CD4-positive, alpha-beta T cell (primary cell): ENCODE measurements at regions not wholly inside any gene's neighbourhood (a gene's known extent, or its start where the extent isn't known, plus 50 kb on each side); places are given as distances from the start of the nearest gene placed in this dataset.

Experiments used
- ATAC-seq: fragments of 200-7000 bp; cut with Tn5 transposase; one replicate; pipeline ENCODE4 v1.10.0; 2022; ENCODE audit warnings: mild to moderate bottlenecking; ENCODE audit not compliant: poor library complexity
- CTCF ChIA-PET: fragments of 350-600 bp; sonication (Branson Sonifier 250); formaldehyde crosslinking; loops from one replicate; lab custom pipeline; 2021; ENCODE audit warnings: antibody characterized with exemption, inconsistent platforms; lab: Charles Lee
- POLR2A ChIA-PET: fragments of 350-600 bp; sonication (Branson Sonifier 250); formaldehyde crosslinking; loops from one replicate; lab custom pipeline; 2021; ENCODE audit warnings: antibody characterized with exemption, inconsistent platforms; lab: Charles Lee
- DNase-seq, 14 experiments: peaks; one replicate each; pipeline ENCODE4 v3.0.0-alpha.2; 2013 to 2020; ENCODE audit warnings: mixed read lengths in 2 of 14
- H3K27ac ChIP-seq, 2 donors: one replicate each; pipeline versions ENCODE4 v1.5.1 to v1.7.0; 2013; ENCODE audit warnings: low read length in 2 of 2, low read depth in 1 of 2, mild to moderate bottlenecking in 1 of 2
- H3K27me3 ChIP-seq, 2 experiments: 1 replicate in 1 of 2; 2 replicates in 1 of 2; pipeline versions ENCODE4 v1.6.1 to v1.7.0; 2013; ENCODE audit warnings: low read length in 2 of 2, control low read depth in 1 of 2, mild to moderate bottlenecking in 1 of 2, moderate library complexity in 1 of 2; ENCODE audit not compliant: insufficient read depth in 2 of 2, control insufficient read depth in 1 of 2
- H3K36me3 ChIP-seq: one replicate; pipeline ENCODE4 v1.6.1; 2013; ENCODE audit warnings: low read length, control low read depth; ENCODE audit not compliant: insufficient read depth
- H3K4me1 ChIP-seq: one replicate; pipeline ENCODE4 v1.6.1; 2013; ENCODE audit warnings: low read length, control low read depth; ENCODE audit not compliant: insufficient read depth
- H3K4me3 ChIP-seq: one replicate; pipeline ENCODE4 v1.5.1; 2013; ENCODE audit warnings: mild to moderate bottlenecking, low read length, moderate library complexity
- H3K9me3 ChIP-seq, 2 experiments: 1 replicate in 1 of 2; 2 replicates in 1 of 2; pipeline versions ENCODE4 v1.6.1 to v1.7.0; 2013; ENCODE audit warnings: low read length in 2 of 2, mild to moderate bottlenecking in 2 of 2, control low read depth in 1 of 2, moderate library complexity in 1 of 2; ENCODE audit not compliant: control insufficient read depth in 1 of 2, insufficient read depth in 1 of 2
- H3K27ac Mint-ChIP-seq: one replicate; pipeline ENCODE4 v1.8.0; 2020; ENCODE audit warnings: mixed read lengths
- H3K27me3 Mint-ChIP-seq: one replicate; pipeline ENCODE4 v1.8.0; 2021; ENCODE audit warnings: mixed read lengths
- H3K36me3 Mint-ChIP-seq: one replicate; pipeline ENCODE4 v1.8.0; 2021; ENCODE audit warnings: low read depth, mixed read lengths
- H3K4me1 Mint-ChIP-seq: one replicate; pipeline ENCODE4 v1.8.0; 2021; ENCODE audit warnings: low read depth, mixed read lengths
- H3K4me3 Mint-ChIP-seq: one replicate; pipeline ENCODE4 v1.8.0; 2020; ENCODE audit warnings: mild to moderate bottlenecking, mixed read lengths
- H3K9me3 Mint-ChIP-seq: one replicate; pipeline ENCODE4 v1.8.0; 2020; ENCODE audit warnings: mixed read lengths
- intact Hi-C, 2 experiments: fragments of 100-400 bp; cut with DNase I in 1 of 2; cut with micrococcal nuclease in 1 of 2; formaldehyde crosslinking; loops; one replicate each; pipeline versions ENCODE4 v1.15.1 to v1.9.0; 2023 to 2025; cut with DNase I, micrococcal nuclease
- TF ChIP-seq, protein P1 (sequence below): fragments of 200-600 bp; IDR thresholded peaks from one replicate; pipeline ENCODE4 v1.8.0; 2022; ENCODE audit warnings: antibody characterized with exemption, mild to moderate bottlenecking

- DNase-seq, result no peak
- Histone ChIP-seq H3K4me3 (no peak overlapping the region), H3K9me3 (no peaks in the 10 kb centered on the region), H3K4me1 (no peaks in the 10 kb centered on the region), H3K27me3 (no peaks in the 10 kb centered on the region), H3K36me3 (no peaks in the 10 kb centered on the region), H3K27ac (no peak overlapping the region)
- Mint-ChIP-seq H3K4me3 (no peak overlapping the region), H3K4me1 (no peaks in the 10 kb centered on the region), H3K27ac (no peak overlapping the region), H3K36me3 (no peaks in the 10 kb centered on the region), H3K9me3 (peaks cover 3% of the 10 kb centered on the region), H3K27me3 (no peaks in the 10 kb centered on the region)
- TF ChIP-seq, protein P1, sequence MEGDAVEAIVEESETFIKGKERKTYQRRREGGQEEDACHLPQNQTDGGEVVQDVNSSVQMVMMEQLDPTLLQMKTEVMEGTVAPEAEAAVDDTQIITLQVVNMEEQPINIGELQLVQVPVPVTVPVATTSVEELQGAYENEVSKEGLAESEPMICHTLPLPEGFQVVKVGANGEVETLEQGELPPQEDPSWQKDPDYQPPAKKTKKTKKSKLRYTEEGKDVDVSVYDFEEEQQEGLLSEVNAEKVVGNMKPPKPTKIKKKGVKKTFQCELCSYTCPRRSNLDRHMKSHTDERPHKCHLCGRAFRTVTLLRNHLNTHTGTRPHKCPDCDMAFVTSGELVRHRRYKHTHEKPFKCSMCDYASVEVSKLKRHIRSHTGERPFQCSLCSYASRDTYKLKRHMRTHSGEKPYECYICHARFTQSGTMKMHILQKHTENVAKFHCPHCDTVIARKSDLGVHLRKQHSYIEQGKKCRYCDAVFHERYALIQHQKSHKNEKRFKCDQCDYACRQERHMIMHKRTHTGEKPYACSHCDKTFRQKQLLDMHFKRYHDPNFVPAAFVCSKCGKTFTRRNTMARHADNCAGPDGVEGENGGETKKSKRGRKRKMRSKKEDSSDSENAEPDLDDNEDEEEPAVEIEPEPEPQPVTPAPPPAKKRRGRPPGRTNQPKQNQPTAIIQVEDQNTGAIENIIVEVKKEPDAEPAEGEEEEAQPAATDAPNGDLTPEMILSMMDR, result no peak
- ChIA-PET POLR2A (no interaction called here), CTCF (no interaction called here)
- intact Hi-C loops, result no loop called here
- no peak for ATAC-seq
Measured at GRCh38 chr18:67581178-67581577, 64.7 kb upstream of the DSEL start.

GRCh38 chr18:67577386-67577785 lies 60.9 kb upstream of the DSEL start:
- ATAC-seq, result no peak
- Mint-ChIP-seq H3K4me3 (no peak overlapping the region), H3K27ac (no peak overlapping the region), H3K27me3 (no peaks in the 10 kb centered on the region), H3K9me3 (no peaks in the 10 kb centered on the region), H3K4me1 (no peaks in the 10 kb centered on the region), H3K36me3 (no peaks in the 10 kb centered on the region)
- ChIA-PET CTCF (interaction anchor here (0.6 kb wide), 1 partner anchor 9 kb away, joined by 3 read pairs; no protein-coding TSS in a partner anchor), POLR2A (no interaction called here)
- intact Hi-C loops, result no loop called here
- Histone ChIP-seq H3K27me3 (no peaks in the 10 kb centered on the region), H3K4me3 (no peak overlapping the region), H3K9me3 (no peaks in the 10 kb centered on the region), H3K4me1 (no peaks in the 10 kb centered on the region), H3K27ac (no peak overlapping the region), H3K36me3 (no peaks in the 10 kb centered on the region)
- DNase-seq, result no peak
- TF ChIP-seq, protein P1, result no peak

DNA sequence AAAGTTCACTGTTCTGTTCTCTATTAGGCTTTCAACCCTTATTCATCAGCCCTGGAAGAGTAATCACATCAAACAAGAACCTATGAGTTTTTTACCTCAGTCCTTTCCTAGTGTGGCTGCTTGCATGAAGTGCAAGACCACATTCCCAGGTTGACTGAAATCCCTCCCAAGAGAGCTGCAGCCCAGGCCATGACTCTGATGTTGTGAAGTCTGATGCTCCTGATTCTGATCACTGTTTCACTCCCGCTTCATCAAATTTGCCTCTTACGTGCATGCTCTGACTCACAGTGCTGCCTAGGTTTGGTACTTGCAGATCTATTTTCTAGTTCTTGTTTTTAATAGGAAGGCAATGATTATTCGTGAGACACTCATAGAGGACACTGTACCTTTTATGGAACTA lies 58.2 kb upstream of the DSEL start:
- DNase-seq, result no peak
- no peaks in the 10 kb centered on the region for H3K27me3 ChIP-seq
- Mint-ChIP-seq H3K36me3 (no peaks in the 10 kb centered on the region), H3K4me1 (no peaks in the 10 kb centered on the region), H3K9me3 (no peaks in the 10 kb centered on the region), H3K27ac (no peak overlapping the region), H3K4me3 (no peak overlapping the region), H3K27me3 (no peaks in the 10 kb centered on the region)
- H3K4me1 ChIP-seq, result no peaks in the 10 kb centered on the region
- CTCF ChIA-PET, result no interaction called here
- intact Hi-C loops, result no loop called here
- no peak for ATAC-seq
- no peaks in the 10 kb centered on the region for H3K36me3 ChIP-seq
- H3K4me3 ChIP-seq, result no peak overlapping the region
- no peak overlapping the region for H3K27ac ChIP-seq
- POLR2A ChIA-PET, result no interaction called here
- no peaks in the 10 kb centered on the region for H3K9me3 ChIP-seq
- TF ChIP-seq, protein P1, result no peak
